GM23338 (cell line): ENCODE measurements at regions not wholly inside any gene's neighbourhood (a gene's known extent, or its start where the extent isn't known, plus 50 kb on each side); places are given as distances from the start of the nearest gene placed in this dataset.

Source experiments
- ATAC-seq: fragments of 200-7000 bp; cut with Tn5 transposase; 3 replicates; pipeline ENCODE4 v1.9.1; 2020
- DNase-seq: peaks from one replicate; pipeline ENCODE4 v3.0.0-alpha.2; 2015; ENCODE audit warnings: low spot score
- H2AFZ ChIP-seq: fragments of 200-600 bp; sonication (generic); 2 replicates; pipeline ENCODE4 v1.8.0; 2016; ENCODE audit warnings: antibody characterized with exemption, mild to moderate bottlenecking, moderate library complexity
- H3F3A ChIP-seq: fragments of 200-600 bp; sonication (generic); replicated peaks from 2 replicates; pipeline ENCODE4 v1.8.0; 2017; ENCODE audit warnings: antibody characterized with exemption, mixed run types, low read depth
- H3K27ac ChIP-seq: fragments of 200-600 bp; sonication (generic); 2 replicates; pipeline ENCODE4 v1.6.1; 2016; ENCODE audit warnings: low read depth
- H3K27me3 ChIP-seq: fragments of 200-600 bp; sonication (generic); 2 replicates; pipeline ENCODE4 v1.8.0; 2016; ENCODE audit warnings: mild to moderate bottlenecking, mixed run types, moderate library complexity; ENCODE audit not compliant: insufficient read depth
- H3K36me3 ChIP-seq: fragments of 200-600 bp; sonication (generic); 2 replicates; pipeline ENCODE4 v1.8.0; 2016; ENCODE audit warnings: mild to moderate bottlenecking; ENCODE audit not compliant: insufficient read depth
- H3K4me1 ChIP-seq: fragments of 200-600 bp; sonication (generic); 2 replicates; pipeline ENCODE4 v1.8.0; 2016; ENCODE audit warnings: mild to moderate bottlenecking, moderate library complexity; ENCODE audit not compliant: insufficient read depth
- H3K4me2 ChIP-seq: fragments of 200-600 bp; sonication (generic); 2 replicates; pipeline ENCODE4 v1.7.1; 2017; ENCODE audit warnings: mixed run types
- H3K4me3 ChIP-seq: fragments of 200-600 bp; sonication (generic); 2 replicates; pipeline ENCODE4 v1.6.1; 2016; ENCODE audit warnings: mixed run types
- H3K79me2 ChIP-seq: fragments of 200-600 bp; sonication (generic); replicated peaks from 2 replicates; pipeline ENCODE4 v1.8.0; 2017; ENCODE audit warnings: mild to moderate bottlenecking; ENCODE audit not compliant: insufficient read depth
- H3K9me2 ChIP-seq: fragments of 200-600 bp; sonication (generic); 2 replicates; pipeline ENCODE4 v1.8.0; 2017; ENCODE audit not compliant: insufficient read depth
- H4K20me1 ChIP-seq: fragments of 200-600 bp; sonication (generic); replicated peaks from 2 replicates; pipeline ENCODE4 v1.8.0; 2017; ENCODE audit warnings: mild to moderate bottlenecking; ENCODE audit not compliant: insufficient read depth
- H3K27ac Mint-ChIP-seq: 2 replicates; pipeline ENCODE4 v1.8.0; 2020; ENCODE audit warnings: inconsistent platforms, mild to moderate bottlenecking, moderate library complexity, mixed read lengths
- H3K27me3 Mint-ChIP-seq: 3 replicates; pipeline ENCODE4 v1.8.0; 2022; ENCODE audit warnings: low read depth, mild to moderate bottlenecking, moderate library complexity, mixed read lengths, inconsistent platforms; ENCODE audit not compliant: insufficient read depth, poor library complexity
- H3K36me3 Mint-ChIP-seq: 3 replicates; pipeline ENCODE4 v1.8.0; 2021; ENCODE audit warnings: low read depth, mild to moderate bottlenecking, inconsistent platforms, moderate library complexity, mixed read lengths
- H3K4me1 Mint-ChIP-seq: 3 replicates; pipeline ENCODE4 v1.8.0; 2020; ENCODE audit warnings: mild to moderate bottlenecking, inconsistent platforms, mixed read lengths
- H3K4me3 Mint-ChIP-seq: 3 replicates; pipeline ENCODE4 v1.8.0; 2021; ENCODE audit warnings: moderate library complexity, mild to moderate bottlenecking, inconsistent platforms, mixed read lengths
- H3K9me3 Mint-ChIP-seq: 3 replicates; pipeline ENCODE4 v1.8.0; 2020; ENCODE audit warnings: moderate library complexity, mild to moderate bottlenecking, inconsistent platforms, mixed read lengths
- CREB1 ChIP-seq: fragments of 250-450 bp; sonication (Bioruptor Pico); IDR thresholded peaks from 2 replicates; pipeline ENCODE4 v1.5.0; 2020; ENCODE audit warnings: low read depth, mild to moderate bottlenecking, moderate library complexity
- CTCF ChIP-seq, 2 experiments: fragments of 200-600 bp in 1 of 2; sonication (generic) in 1 of 2; conservative IDR thresholded peaks; 2 replicates each; pipeline versions ENCODE4 v1.5.1 to v1.6.1; 2016 to 2017; ENCODE audit warnings: antibody characterized with exemption in 2 of 2, low read depth in 2 of 2, mild to moderate bottlenecking in 2 of 2, moderate library complexity in 1 of 2
- ETS1 ChIP-seq: IDR thresholded peaks from 2 replicates; pipeline ENCODE4 v1.6.1; 2016; ENCODE audit warnings: antibody characterized with exemption
- EZH2 ChIP-seq: fragments of 200-600 bp; sonication (generic); IDR thresholded peaks from one replicate; pipeline ENCODE4 v1.8.0; 2017; ENCODE audit warnings: antibody characterized with exemption, mild to moderate bottlenecking, low read depth; ENCODE audit not compliant: unreplicated experiment
- NANOG ChIP-seq: IDR thresholded peaks from 2 replicates; pipeline ENCODE4 v1.6.1; 2016; ENCODE audit warnings: antibody characterized with exemption, borderline replicate concordance
- REST ChIP-seq: IDR thresholded peaks from one replicate; pipeline ENCODE4 v1.6.1; 2018; ENCODE audit warnings: antibody characterized with exemption; ENCODE audit not compliant: unreplicated experiment
- STAT1 ChIP-seq: IDR thresholded peaks from one replicate; pipeline ENCODE4 v1.6.1; 2016; ENCODE audit warnings: antibody characterized with exemption; ENCODE audit not compliant: unreplicated experiment
- ZNF114 ChIP-seq: fragments of 250-450 bp; sonication (Bioruptor Pico); IDR thresholded peaks from 2 replicates; pipeline ENCODE4 v1.5.0; 2020; ENCODE audit warnings: mild to moderate bottlenecking, moderate library complexity
- ZNF331 ChIP-seq: fragments of 250-450 bp; sonication (Bioruptor Pico); IDR thresholded peaks from 2 replicates; pipeline ENCODE4 v1.5.0; 2020; ENCODE audit warnings: low read depth, mild to moderate bottlenecking, moderate library complexity
- ZNF462 ChIP-seq: fragments of 250-450 bp; sonication (Bioruptor Pico); IDR thresholded peaks from 2 replicates; pipeline ENCODE4 v1.5.0; 2020; ENCODE audit warnings: mild to moderate bottlenecking, moderate library complexity

GRCh38 chr21:38041493-38041892, 125.2 kb upstream of the KCNJ6 start:
- Mint-ChIP-seq H3K9me3 (no peaks in the 10 kb centered on the region), H3K36me3 (no peaks in the 10 kb centered on the region), H3K4me3 (no peak overlapping the region), H3K27me3 (no peaks in the 10 kb centered on the region), H3K27ac (peak overlapping the region; percentile 76), H3K4me1 (peaks cover 10% of the 10 kb centered on the region)
- Histone ChIP-seq H3K36me3 (no peaks in the 10 kb centered on the region), H4K20me1 (no peaks in the 10 kb centered on the region), H3K9me2 (no peaks in the 10 kb centered on the region), H3K4me2 (no peak overlapping the region), H2AFZ (peak overlapping the region; percentile 26; the same call in 1 of the 2 replicates), H3K27me3 (no peaks in the 10 kb centered on the region), H3K27ac (no peak overlapping the region), H3K4me1 (no peaks in the 10 kb centered on the region; the same call in 1 of the 2 replicates), H3K79me2 (no peaks in the 10 kb centered on the region), H3F3A (no peaks in the 10 kb centered on the region), H3K4me3 (no peak overlapping the region)
- no peak for TF ChIP-seq ZNF114 (CRISPR knock-in tag)
- TF ChIP-seq STAT1, result no peak
- no peak for TF ChIP-seq ETS1
- TF ChIP-seq ZNF462, result no peak
- no peak for TF ChIP-seq NANOG
- no peak for TF ChIP-seq EZH2
- no peak for TF ChIP-seq ZNF331 (CRISPR knock-in tag)
- no peak for TF ChIP-seq CTCF (conservative IDR thresholded peaks at IDR 0.05; ENCODE audit: low read depth in 2 of 2)
- no peak for TF ChIP-seq CREB1 (CRISPR knock-in tag)
- TF ChIP-seq REST, result no peak
- DNase-seq, result peak; percentile 23
- peak; percentile 69 for ATAC-seq
